Gastrocnemius medialis (tissue), 4 donors: ENCODE measurements at regions not wholly inside any gene's neighbourhood (a gene's known extent, or its start where the extent isn't known, plus 50 kb on each side); places are given as distances from the start of the nearest gene placed in this dataset.

Experiments
- CTCF ChIP-seq, 5 experiments: fragments of 450-650 bp in 3 of 5; fragments of 200-600 bp in 2 of 5; sonication (generic) in 2 of 5; IDR thresholded peaks in 4 of 5; conservative IDR thresholded peaks in 1 of 5; 1 replicate in 4 of 5; 2 replicates in 1 of 5; pipeline ENCODE4 v1.5.1; 2016 to 2019; ENCODE audit warnings: antibody characterized with exemption in 5 of 5, mild to moderate bottlenecking in 3 of 5, moderate library complexity in 3 of 5
- POLR2A ChIP-seq, 2 donors: fragments of 450-650 bp; IDR thresholded peaks; one replicate each; pipeline ENCODE4 v1.6.1; 2017; ENCODE audit warnings: antibody characterized with exemption in 2 of 2, mild to moderate bottlenecking in 2 of 2, moderate library complexity in 2 of 2

DNA sequence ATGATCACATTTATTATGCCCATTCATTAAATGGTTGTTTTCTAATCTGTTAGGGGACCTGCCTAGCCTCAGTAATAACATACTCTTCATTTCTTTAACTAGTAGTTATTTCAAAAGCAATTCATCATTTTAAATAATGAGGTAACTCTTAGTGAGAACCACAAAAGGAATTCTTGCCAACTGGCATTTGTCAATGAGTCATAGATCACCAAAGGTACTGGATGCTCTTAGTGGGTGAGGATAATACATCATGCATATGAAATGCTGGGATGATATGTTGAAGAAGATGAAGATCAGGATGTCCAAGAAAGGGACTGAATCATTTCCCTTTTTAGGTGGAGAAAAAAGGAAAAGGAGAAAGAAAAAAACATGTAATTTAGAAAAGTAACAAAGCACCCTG is 826.2 kb upstream of the DDX18 start:
- no peak for TF ChIP-seq CTCF (IDR thresholded peaks at IDR 0.05 in 4 of 5, conservative IDR thresholded peaks at IDR 0.05 in 1 of 5)
- TF ChIP-seq POLR2A (IDR thresholded peaks at IDR 0.05), result no peak
